ENCODE measurements at regions not wholly inside any gene's neighbourhood (a gene's known extent, or its start where the extent isn't known, plus 50 kb on each side); places are given as distances from the start of the nearest gene placed in this dataset.

DNA sequence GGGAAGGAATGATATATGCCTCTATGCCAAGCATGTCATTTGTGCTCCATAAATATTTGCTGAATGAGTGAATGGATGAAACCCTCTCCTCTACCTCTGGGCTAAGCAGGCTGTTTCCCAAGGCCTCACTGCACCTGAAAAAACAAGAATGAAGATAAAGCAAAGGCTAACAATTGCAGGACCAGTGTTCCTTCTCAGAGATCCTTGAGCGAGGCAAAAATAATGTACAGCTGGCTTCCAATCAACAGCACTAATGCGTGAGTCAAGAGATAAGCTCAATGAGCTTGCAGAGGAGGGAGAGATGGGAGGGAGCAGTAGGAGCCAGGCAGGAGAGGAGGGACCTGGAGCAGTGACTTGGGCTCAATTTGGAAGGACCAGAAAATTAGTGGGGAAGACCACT is 144.5 kb upstream of the NFE2L3 start:
- no peaks in the 10 kb centered on the region for H3K27me3 ChIP-seq (ENCODE audit: control insufficient read depth in 2 of 2, insufficient read depth in 2 of 2, low read length in 2 of 2)
- H3K9me1 ChIP-seq (replicated peaks; ENCODE audit: control insufficient read depth, extremely low read depth, insufficient read depth, low read length), result no peaks in the 10 kb centered on the region
- H3K4me1 ChIP-seq (ENCODE audit: control insufficient read depth, extremely low read depth, insufficient read depth, low read length), result no peaks in the 10 kb centered on the region
- intact Hi-C loops (cut with micrococcal nuclease) (no loop called here), dilution Hi-C loops (cut with MboI; ENCODE audit: extremely low pct_ligation_motif_present, low sequenced_read_pairs) (no loop called here)
- no peaks in the 10 kb centered on the region for H4K20me1 ChIP-seq (replicated peaks; ENCODE audit: control insufficient read depth, extremely low read depth, insufficient read depth, low read length)
- H3K9me3 ChIP-seq (replicated peaks; ENCODE audit: control insufficient read depth, insufficient read depth, low read length), result no peaks in the 10 kb centered on the region
- ChIA-PET CTCF (interaction anchor here (1.6 kb wide), 1 partner anchor 9 kb away, joined by 3 read pairs; no protein-coding TSS in a partner anchor), POLR2A (no interaction called here)
- DNase-seq (ENCODE audit: low read depth, low spot score) (no peak), FAIRE-seq (no peak)
- BruUV-seq (replicated peaks), result no TSS peak
- no peak overlapping the region for H2AFZ ChIP-seq (ENCODE audit: low read depth, low read length)
- no peaks in the 10 kb centered on the region for H3K79me2 ChIP-seq (ENCODE audit: control insufficient read depth, insufficient read depth, low read length)
- H3K4me3 ChIP-seq (replicated peaks in 1 of 3; ENCODE audit: insufficient read depth in 1 of 3, low read depth in 1 of 3, low read length in 3 of 3), result no peak overlapping the region
- no peak overlapping the region for H3K27ac ChIP-seq (ENCODE audit: insufficient read depth, low read depth, low read length)
- H3K9ac ChIP-seq (replicated peaks; ENCODE audit: extremely low read depth, insufficient read depth, low read length), result no peak overlapping the region
- TF ChIP-seq FOS (IDR thresholded peaks at IDR 0.05; ENCODE audit: borderline replicate concordance, insufficient read depth, low read length) (no peak), JUN (IDR thresholded peaks at IDR 0.05; ENCODE audit: borderline replicate concordance, insufficient read depth, insufficient read length, low read depth) (no peak), POLR2AphosphoS5 (IDR thresholded peaks at IDR 0.05; ENCODE audit: insufficient read depth, low read depth, low read length) (no peak)
- no peak overlapping the region for H3K4me2 ChIP-seq (ENCODE audit: insufficient read depth, low read length)
- no peaks in the 10 kb centered on the region for H3K36me3 ChIP-seq (ENCODE audit: control insufficient read depth in 2 of 2, extremely low read depth in 1 of 2, insufficient read depth in 2 of 2, low read length in 2 of 2)

DNA sequence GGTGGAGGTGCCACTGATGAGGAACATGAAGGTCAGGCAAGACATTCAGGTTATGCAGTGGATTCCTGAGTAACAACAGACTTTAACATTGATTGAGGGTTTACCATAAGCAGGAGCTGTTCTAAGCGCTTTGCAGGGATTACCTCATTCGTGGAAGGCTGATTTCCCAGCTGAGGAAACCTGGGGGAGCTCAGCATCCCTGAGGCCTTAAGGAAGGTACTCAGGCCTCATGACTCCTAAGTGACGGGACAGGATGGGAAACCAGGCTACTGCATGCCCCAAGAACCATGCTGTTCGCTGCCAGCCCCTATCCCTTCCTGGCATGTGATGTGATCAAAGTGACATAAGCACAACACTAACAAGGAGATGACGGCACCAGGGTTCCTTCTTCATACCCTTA is 143.6 kb upstream of the NFE2L3 start:
- H2AFZ ChIP-seq (ENCODE audit: low read depth, low read length), result no peak overlapping the region
- POLR2A ChIA-PET, result interaction anchor here (0.7 kb wide), 1 partner anchor 1255 kb away, joined by 3 read pairs; no protein-coding TSS in a partner anchor

More for the DNA sequence above, 143.6 kb upstream of the NFE2L3 start:
- no peaks in the 10 kb centered on the region for H3K9me1 ChIP-seq (replicated peaks; ENCODE audit: control insufficient read depth, extremely low read depth, insufficient read depth, low read length)
- H4K20me1 ChIP-seq (replicated peaks; ENCODE audit: control insufficient read depth, extremely low read depth, insufficient read depth, low read length), result no peaks in the 10 kb centered on the region
- no peak for FAIRE-seq
- dilution Hi-C loops (cut with MboI; ENCODE audit: extremely low pct_ligation_motif_present, low sequenced_read_pairs), result no loop called here
- H3K36me3 ChIP-seq (ENCODE audit: control insufficient read depth in 2 of 2, extremely low read depth in 1 of 2, insufficient read depth in 2 of 2, low read length in 2 of 2), result no peaks in the 10 kb centered on the region
- H3K79me2 ChIP-seq (ENCODE audit: control insufficient read depth, insufficient read depth, low read length), result no peaks in the 10 kb centered on the region
- CTCF ChIA-PET, result interaction anchor here (1.6 kb wide), 1 partner anchor 10 kb away, joined by 3 read pairs; no protein-coding TSS in a partner anchor
- TF ChIP-seq MYC (IDR thresholded peaks at IDR 0.05; ENCODE audit: low read depth, low read length) (no peak), FOS (IDR thresholded peaks at IDR 0.05; ENCODE audit: borderline replicate concordance, insufficient read depth, low read length) (no peak), GATA2 (IDR thresholded peaks at IDR 0.05; ENCODE audit: insufficient read depth, insufficient read length, low read depth, low read length) (no peak), JUN (IDR thresholded peaks at IDR 0.05; ENCODE audit: borderline replicate concordance, insufficient read depth, insufficient read length, low read depth) (no peak), POLR2A (IDR thresholded peaks at IDR 0.05; ENCODE audit: low read depth, low read length) (no peak), POLR2AphosphoS5 (IDR thresholded peaks at IDR 0.05; ENCODE audit: insufficient read depth, low read depth, low read length) (no peak), EZH2 (IDR thresholded peaks at IDR 0.05; ENCODE audit: borderline replicate concordance, low read depth, low read length, severe bottlenecking) (no peak)
- TF ChIP-seq, protein P1, sequence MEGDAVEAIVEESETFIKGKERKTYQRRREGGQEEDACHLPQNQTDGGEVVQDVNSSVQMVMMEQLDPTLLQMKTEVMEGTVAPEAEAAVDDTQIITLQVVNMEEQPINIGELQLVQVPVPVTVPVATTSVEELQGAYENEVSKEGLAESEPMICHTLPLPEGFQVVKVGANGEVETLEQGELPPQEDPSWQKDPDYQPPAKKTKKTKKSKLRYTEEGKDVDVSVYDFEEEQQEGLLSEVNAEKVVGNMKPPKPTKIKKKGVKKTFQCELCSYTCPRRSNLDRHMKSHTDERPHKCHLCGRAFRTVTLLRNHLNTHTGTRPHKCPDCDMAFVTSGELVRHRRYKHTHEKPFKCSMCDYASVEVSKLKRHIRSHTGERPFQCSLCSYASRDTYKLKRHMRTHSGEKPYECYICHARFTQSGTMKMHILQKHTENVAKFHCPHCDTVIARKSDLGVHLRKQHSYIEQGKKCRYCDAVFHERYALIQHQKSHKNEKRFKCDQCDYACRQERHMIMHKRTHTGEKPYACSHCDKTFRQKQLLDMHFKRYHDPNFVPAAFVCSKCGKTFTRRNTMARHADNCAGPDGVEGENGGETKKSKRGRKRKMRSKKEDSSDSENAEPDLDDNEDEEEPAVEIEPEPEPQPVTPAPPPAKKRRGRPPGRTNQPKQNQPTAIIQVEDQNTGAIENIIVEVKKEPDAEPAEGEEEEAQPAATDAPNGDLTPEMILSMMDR (IDR thresholded peaks at IDR 0.05; ENCODE audit: extremely low read depth in 1 of 2, insufficient read depth in 1 of 2, low read depth in 1 of 2, low read length in 2 of 2), result no peak
- TF ChIP-seq, protein P2, sequence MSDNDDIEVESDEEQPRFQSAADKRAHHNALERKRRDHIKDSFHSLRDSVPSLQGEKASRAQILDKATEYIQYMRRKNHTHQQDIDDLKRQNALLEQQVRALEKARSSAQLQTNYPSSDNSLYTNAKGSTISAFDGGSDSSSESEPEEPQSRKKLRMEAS (IDR thresholded peaks at IDR 0.05; ENCODE audit: insufficient read depth, insufficient read length), result no peak
- no peak overlapping the region for H3K4me2 ChIP-seq (ENCODE audit: insufficient read depth, low read length)
- no peaks in the 10 kb centered on the region for H3K27me3 ChIP-seq (ENCODE audit: control insufficient read depth in 2 of 2, insufficient read depth in 2 of 2, low read length in 2 of 2)
- H3K27ac ChIP-seq (ENCODE audit: insufficient read depth, low read depth, low read length), result no peak overlapping the region
- no peak for DNase-seq (ENCODE audit: low read depth, low spot score)
- H3K4me3 ChIP-seq (replicated peaks in 1 of 3; ENCODE audit: insufficient read depth in 1 of 3, low read depth in 1 of 3, low read length in 3 of 3), result no peak overlapping the region
- no peak overlapping the region for H3K9ac ChIP-seq (replicated peaks; ENCODE audit: extremely low read depth, insufficient read depth, low read length)
- intact Hi-C loops (cut with micrococcal nuclease), result no loop called here
- no TSS peak for BruUV-seq (replicated peaks)
- H3K4me1 ChIP-seq (ENCODE audit: control insufficient read depth, extremely low read depth, insufficient read depth, low read length), result no peaks in the 10 kb centered on the region
- H3K9me3 ChIP-seq (replicated peaks; ENCODE audit: control insufficient read depth, insufficient read depth, low read length), result no peaks in the 10 kb centered on the region
